ENCODE measurements at regions not wholly inside any gene's neighbourhood (a gene's known extent, or its start where the extent isn't known, plus 50 kb on each side); places are given as distances from the start of the nearest gene placed in this dataset.
A peak's percentile ranks its signal among the peaks of the same experiment; 100 is the strongest.

DNA sequence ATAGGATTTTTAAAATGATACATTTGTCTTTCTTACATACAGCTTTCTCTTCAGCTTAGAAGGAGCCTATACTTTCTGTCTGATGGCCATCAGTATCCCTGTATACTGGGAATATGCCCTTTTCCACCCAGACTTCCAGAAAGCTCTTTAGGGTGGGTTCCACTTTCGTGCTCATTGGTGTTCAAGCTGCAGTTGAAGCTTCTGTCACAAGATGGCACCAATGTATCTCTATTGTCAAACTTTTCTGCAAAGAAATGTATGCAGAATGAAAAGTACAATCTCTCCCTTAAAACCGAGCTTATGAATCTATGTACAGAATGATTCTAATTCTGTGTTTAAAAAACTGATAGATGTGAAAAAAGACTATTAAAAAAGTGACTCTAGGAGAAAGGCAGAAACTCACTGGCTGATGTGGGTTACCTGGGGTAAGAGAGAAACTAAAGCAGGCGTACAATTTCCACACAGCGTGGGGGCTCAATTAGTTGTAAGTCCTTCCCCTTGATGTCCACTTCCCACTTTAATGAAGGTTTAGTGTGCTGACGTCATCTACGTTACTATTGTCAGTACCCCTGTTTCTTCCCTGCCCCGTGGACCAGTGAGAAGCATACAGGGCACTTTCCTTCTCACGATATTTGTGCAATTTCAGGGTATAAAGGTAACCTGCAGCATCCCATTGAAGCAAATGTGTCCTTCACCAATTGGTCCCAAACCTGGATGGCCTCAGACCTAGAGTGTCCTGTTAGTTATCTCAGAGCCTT lies 57.3 kb upstream of the TCEAL2 start:
- H3K4me3 ChIP-seq (replicated peaks; ENCODE audit: low read depth, low read length) = no peak overlapping the region
- TF ChIP-seq, protein P1, sequence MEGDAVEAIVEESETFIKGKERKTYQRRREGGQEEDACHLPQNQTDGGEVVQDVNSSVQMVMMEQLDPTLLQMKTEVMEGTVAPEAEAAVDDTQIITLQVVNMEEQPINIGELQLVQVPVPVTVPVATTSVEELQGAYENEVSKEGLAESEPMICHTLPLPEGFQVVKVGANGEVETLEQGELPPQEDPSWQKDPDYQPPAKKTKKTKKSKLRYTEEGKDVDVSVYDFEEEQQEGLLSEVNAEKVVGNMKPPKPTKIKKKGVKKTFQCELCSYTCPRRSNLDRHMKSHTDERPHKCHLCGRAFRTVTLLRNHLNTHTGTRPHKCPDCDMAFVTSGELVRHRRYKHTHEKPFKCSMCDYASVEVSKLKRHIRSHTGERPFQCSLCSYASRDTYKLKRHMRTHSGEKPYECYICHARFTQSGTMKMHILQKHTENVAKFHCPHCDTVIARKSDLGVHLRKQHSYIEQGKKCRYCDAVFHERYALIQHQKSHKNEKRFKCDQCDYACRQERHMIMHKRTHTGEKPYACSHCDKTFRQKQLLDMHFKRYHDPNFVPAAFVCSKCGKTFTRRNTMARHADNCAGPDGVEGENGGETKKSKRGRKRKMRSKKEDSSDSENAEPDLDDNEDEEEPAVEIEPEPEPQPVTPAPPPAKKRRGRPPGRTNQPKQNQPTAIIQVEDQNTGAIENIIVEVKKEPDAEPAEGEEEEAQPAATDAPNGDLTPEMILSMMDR (IDR thresholded peaks at IDR 0.05; ENCODE audit: low read length, missing control alignments) = peak; percentile 39
- DNase-seq (ENCODE audit: low read depth) = peak; percentile 22

DNA sequence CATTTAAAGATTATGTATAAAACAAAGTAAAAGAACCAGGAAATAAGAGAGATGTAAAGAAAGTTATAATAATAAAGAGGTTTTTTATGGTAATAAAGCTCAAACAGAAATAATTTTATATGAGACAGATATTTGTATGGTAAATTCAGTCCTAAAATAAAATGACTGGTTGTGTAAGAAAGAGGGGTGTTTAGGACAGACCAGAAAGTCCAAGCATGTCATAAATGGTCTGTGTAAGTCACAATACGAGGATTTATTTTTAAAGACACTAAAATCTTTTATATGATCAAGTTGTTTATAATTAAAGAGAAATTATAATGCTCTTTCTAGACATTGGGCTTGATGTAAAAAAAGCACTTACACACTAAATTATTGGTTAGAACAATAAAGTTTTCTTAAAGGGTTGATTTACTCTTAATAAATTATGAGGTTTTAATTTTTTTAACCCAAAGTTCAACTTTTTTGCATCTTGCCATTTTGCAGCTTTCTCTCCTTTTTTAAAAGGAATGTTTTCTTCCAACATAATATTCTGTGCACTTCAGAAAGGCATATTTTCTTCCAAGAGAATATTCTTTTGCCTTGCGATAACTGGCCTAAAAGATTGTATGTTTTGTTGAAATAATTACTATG lies 61.9 kb upstream of the TCEAL2 start:
- no peak for DNase-seq (ENCODE audit: low read depth)
- no peak overlapping the region for H3K4me3 ChIP-seq (replicated peaks; ENCODE audit: low read depth, low read length)
- TF ChIP-seq, protein P1 (IDR thresholded peaks at IDR 0.05; ENCODE audit: low read length, missing control alignments) = no peak

DNA sequence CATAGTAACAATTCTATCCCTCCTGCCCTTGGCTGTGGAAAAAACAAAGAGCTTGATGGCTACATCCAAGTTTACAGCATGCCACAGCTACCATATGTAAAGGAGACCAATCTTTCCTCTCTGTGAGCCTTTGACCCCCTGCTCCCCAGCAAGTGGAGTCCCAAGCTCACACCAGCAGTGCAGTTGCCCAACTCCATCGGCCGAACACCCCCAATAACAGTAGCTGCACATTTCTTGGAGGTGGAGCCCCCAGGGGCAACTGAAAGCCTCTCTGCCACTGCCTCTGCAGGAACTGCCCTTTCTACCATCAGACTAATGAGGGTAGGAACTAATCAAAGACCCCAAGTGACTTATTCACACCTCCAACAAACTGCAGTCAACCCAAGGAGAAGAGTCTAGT lies 81.0 kb upstream of the TCEAL2 start:
- TF ChIP-seq, protein P1 (IDR thresholded peaks at IDR 0.05; ENCODE audit: low read length, missing control alignments) = no peak
- H3K4me3 ChIP-seq (replicated peaks; ENCODE audit: low read depth, low read length) = no peak overlapping the region
- no peak for DNase-seq (ENCODE audit: low read depth)

DNA sequence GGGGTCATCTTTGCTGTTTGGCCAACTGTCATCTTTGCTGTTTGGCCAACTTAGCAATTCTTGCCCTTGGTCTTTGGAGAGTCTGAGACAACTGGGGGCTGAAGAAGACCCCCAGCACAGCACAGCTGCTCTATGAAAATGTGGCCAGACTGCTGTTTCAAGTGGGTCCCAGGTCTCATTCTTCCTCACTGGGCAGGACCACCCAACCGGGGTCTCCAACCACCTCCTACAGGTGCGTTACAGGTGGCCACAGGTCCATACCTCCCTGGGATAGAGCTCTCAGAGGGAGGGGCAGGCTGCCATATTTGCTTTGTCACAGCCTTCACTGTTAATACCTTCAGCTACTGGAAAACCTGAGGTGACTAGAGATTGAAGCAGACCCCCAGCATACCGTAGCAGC lies 82.1 kb upstream of the TCEAL2 start:
- DNase-seq (ENCODE audit: low read depth) = no peak
- no peak overlapping the region for H3K4me3 ChIP-seq (replicated peaks; ENCODE audit: low read depth, low read length)
- TF ChIP-seq, protein P1 (IDR thresholded peaks at IDR 0.05; ENCODE audit: low read length, missing control alignments) = no peak

DNA sequence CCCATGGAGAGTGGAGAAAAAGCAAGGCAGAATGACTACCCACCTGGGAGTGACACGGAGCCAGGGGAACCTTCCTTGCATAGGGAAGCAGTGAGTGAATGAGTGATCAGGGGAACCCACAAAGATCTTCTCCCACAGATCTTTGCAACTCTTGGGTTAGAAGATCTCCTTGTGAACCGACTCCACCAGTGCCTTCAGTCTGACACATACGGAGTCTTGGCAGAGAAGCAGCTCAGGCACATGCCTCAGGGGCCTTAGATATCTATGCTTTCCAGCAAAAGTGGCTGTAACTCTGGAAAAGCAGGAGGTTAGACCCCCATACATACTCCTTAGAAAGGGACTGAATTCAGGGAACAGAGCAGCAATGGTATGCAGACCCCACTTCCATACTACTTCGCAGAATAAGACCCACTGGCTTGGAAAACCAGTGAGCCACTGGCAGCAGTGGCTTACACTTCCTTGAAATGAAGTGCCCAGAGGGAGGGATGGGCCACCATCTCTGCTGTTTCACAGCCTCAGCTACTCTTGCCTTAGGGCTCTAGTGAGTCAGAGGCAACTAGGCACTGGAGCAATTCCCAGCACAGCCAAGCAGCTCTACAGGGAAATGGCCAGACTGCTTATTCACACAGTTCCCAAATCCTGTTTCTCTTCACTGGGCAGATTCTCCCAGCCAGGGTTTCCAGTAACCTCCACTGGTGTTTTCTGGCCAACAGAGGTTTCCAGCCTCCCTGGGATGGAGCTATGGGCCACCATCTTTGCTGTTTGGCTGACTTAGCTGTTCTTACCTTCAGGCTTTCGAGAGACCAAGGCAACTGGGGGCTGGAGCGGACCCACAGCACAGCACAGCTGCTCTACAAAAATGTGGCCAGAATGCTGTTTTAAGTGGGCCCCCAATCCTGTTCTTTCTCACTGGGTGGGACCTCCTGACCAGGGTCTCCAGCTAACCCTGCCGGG lies 82.8 kb upstream of the TCEAL2 start:
- H3K4me3 ChIP-seq (replicated peaks; ENCODE audit: low read depth, low read length) = no peak overlapping the region
- TF ChIP-seq, protein P1 (IDR thresholded peaks at IDR 0.05; ENCODE audit: low read length, missing control alignments) = no peak
- no peak for DNase-seq (ENCODE audit: low read depth)

DNA sequence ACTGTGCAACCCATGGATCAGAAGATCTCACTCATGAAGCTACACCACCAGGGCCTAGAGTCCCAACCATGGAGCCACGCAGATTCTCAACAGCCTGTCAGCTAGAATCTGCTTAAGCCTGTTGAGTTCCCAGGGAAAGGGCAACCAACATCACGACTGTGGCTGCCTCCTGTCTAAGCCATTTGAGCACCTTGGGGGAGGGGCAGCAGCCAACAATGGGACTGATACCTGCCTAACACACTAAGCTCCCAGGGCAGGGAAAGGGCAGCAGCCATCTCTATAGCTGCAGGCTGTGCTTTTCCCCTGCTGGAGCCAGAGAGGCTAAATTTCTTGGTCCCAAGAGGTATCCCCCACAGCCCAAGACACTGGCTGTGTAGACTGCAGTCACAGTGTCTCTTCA lies 96.5 kb upstream of the TCEAL2 start:
- no peak for DNase-seq (ENCODE audit: low read depth)
- H3K4me3 ChIP-seq (replicated peaks; ENCODE audit: low read depth, low read length) = no peak overlapping the region
- TF ChIP-seq, protein P1 (IDR thresholded peaks at IDR 0.05; ENCODE audit: low read length, missing control alignments) = no peak

Measured in fibroblast of pulmonary artery (primary cell).